GM23338 (cell line): ENCODE measurements at regions not wholly inside any gene's neighbourhood (a gene's known extent, or its start where the extent isn't known, plus 50 kb on each side); places are given as distances from the start of the nearest gene placed in this dataset.

ENCODE experiments used
- ATAC-seq: fragments of 200-7000 bp; cut with Tn5 transposase; 3 replicates; pipeline ENCODE4 v1.9.1; 2020
- DNase-seq: peaks from one replicate; pipeline ENCODE4 v3.0.0-alpha.2; 2015; ENCODE audit warnings: low spot score
- H2AFZ ChIP-seq: fragments of 200-600 bp; sonication (generic); 2 replicates; pipeline ENCODE4 v1.8.0; 2016; ENCODE audit warnings: antibody characterized with exemption, mild to moderate bottlenecking, moderate library complexity
- H3F3A ChIP-seq: fragments of 200-600 bp; sonication (generic); replicated peaks from 2 replicates; pipeline ENCODE4 v1.8.0; 2017; ENCODE audit warnings: antibody characterized with exemption, mixed run types, low read depth
- H3K27ac ChIP-seq: fragments of 200-600 bp; sonication (generic); 2 replicates; pipeline ENCODE4 v1.6.1; 2016; ENCODE audit warnings: low read depth
- H3K27me3 ChIP-seq: fragments of 200-600 bp; sonication (generic); 2 replicates; pipeline ENCODE4 v1.8.0; 2016; ENCODE audit warnings: mild to moderate bottlenecking, mixed run types, moderate library complexity; ENCODE audit not compliant: insufficient read depth
- H3K36me3 ChIP-seq: fragments of 200-600 bp; sonication (generic); 2 replicates; pipeline ENCODE4 v1.8.0; 2016; ENCODE audit warnings: mild to moderate bottlenecking; ENCODE audit not compliant: insufficient read depth
- H3K4me1 ChIP-seq: fragments of 200-600 bp; sonication (generic); 2 replicates; pipeline ENCODE4 v1.8.0; 2016; ENCODE audit warnings: mild to moderate bottlenecking, moderate library complexity; ENCODE audit not compliant: insufficient read depth
- H3K4me2 ChIP-seq: fragments of 200-600 bp; sonication (generic); 2 replicates; pipeline ENCODE4 v1.7.1; 2017; ENCODE audit warnings: mixed run types
- H3K4me3 ChIP-seq: fragments of 200-600 bp; sonication (generic); 2 replicates; pipeline ENCODE4 v1.6.1; 2016; ENCODE audit warnings: mixed run types
- H3K79me2 ChIP-seq: fragments of 200-600 bp; sonication (generic); replicated peaks from 2 replicates; pipeline ENCODE4 v1.8.0; 2017; ENCODE audit warnings: mild to moderate bottlenecking; ENCODE audit not compliant: insufficient read depth
- H3K9me2 ChIP-seq: fragments of 200-600 bp; sonication (generic); 2 replicates; pipeline ENCODE4 v1.8.0; 2017; ENCODE audit not compliant: insufficient read depth
- H4K20me1 ChIP-seq: fragments of 200-600 bp; sonication (generic); replicated peaks from 2 replicates; pipeline ENCODE4 v1.8.0; 2017; ENCODE audit warnings: mild to moderate bottlenecking; ENCODE audit not compliant: insufficient read depth
- H3K27ac Mint-ChIP-seq: 2 replicates; pipeline ENCODE4 v1.8.0; 2020; ENCODE audit warnings: inconsistent platforms, mild to moderate bottlenecking, moderate library complexity, mixed read lengths
- H3K27me3 Mint-ChIP-seq: 3 replicates; pipeline ENCODE4 v1.8.0; 2022; ENCODE audit warnings: low read depth, mild to moderate bottlenecking, moderate library complexity, mixed read lengths, inconsistent platforms; ENCODE audit not compliant: insufficient read depth, poor library complexity
- H3K36me3 Mint-ChIP-seq: 3 replicates; pipeline ENCODE4 v1.8.0; 2021; ENCODE audit warnings: low read depth, mild to moderate bottlenecking, inconsistent platforms, moderate library complexity, mixed read lengths
- H3K4me1 Mint-ChIP-seq: 3 replicates; pipeline ENCODE4 v1.8.0; 2020; ENCODE audit warnings: mild to moderate bottlenecking, inconsistent platforms, mixed read lengths
- H3K4me3 Mint-ChIP-seq: 3 replicates; pipeline ENCODE4 v1.8.0; 2021; ENCODE audit warnings: moderate library complexity, mild to moderate bottlenecking, inconsistent platforms, mixed read lengths
- H3K9me3 Mint-ChIP-seq: 3 replicates; pipeline ENCODE4 v1.8.0; 2020; ENCODE audit warnings: moderate library complexity, mild to moderate bottlenecking, inconsistent platforms, mixed read lengths
- CREB1 ChIP-seq: fragments of 250-450 bp; sonication (Bioruptor Pico); IDR thresholded peaks from 2 replicates; pipeline ENCODE4 v1.5.0; 2020; ENCODE audit warnings: low read depth, mild to moderate bottlenecking, moderate library complexity
- CTCF ChIP-seq, 2 experiments: fragments of 200-600 bp in 1 of 2; sonication (generic) in 1 of 2; conservative IDR thresholded peaks; 2 replicates each; pipeline versions ENCODE4 v1.5.1 to v1.6.1; 2016 to 2017; ENCODE audit warnings: antibody characterized with exemption in 2 of 2, low read depth in 2 of 2, mild to moderate bottlenecking in 2 of 2, moderate library complexity in 1 of 2
- ETS1 ChIP-seq: IDR thresholded peaks from 2 replicates; pipeline ENCODE4 v1.6.1; 2016; ENCODE audit warnings: antibody characterized with exemption
- EZH2 ChIP-seq: fragments of 200-600 bp; sonication (generic); IDR thresholded peaks from one replicate; pipeline ENCODE4 v1.8.0; 2017; ENCODE audit warnings: antibody characterized with exemption, mild to moderate bottlenecking, low read depth; ENCODE audit not compliant: unreplicated experiment
- EZH2phosphoT487 ChIP-seq: fragments of 200-600 bp; sonication (generic); IDR thresholded peaks from one replicate; pipeline ENCODE4 v1.8.1; 2018; ENCODE audit warnings: antibody characterized with exemption; ENCODE audit not compliant: unreplicated experiment
- JUNB ChIP-seq: IDR thresholded peaks from one replicate; pipeline ENCODE4 v1.6.1; 2016; ENCODE audit warnings: antibody characterized with exemption; ENCODE audit not compliant: unreplicated experiment
- NANOG ChIP-seq: IDR thresholded peaks from 2 replicates; pipeline ENCODE4 v1.6.1; 2016; ENCODE audit warnings: antibody characterized with exemption, borderline replicate concordance
- POLR2AphosphoS5 ChIP-seq: IDR thresholded peaks from 2 replicates; pipeline ENCODE4 v1.6.1; 2016; ENCODE audit warnings: antibody characterized with exemption, low read depth
- REST ChIP-seq: IDR thresholded peaks from one replicate; pipeline ENCODE4 v1.6.1; 2018; ENCODE audit warnings: antibody characterized with exemption; ENCODE audit not compliant: unreplicated experiment
- ZNF114 ChIP-seq: fragments of 250-450 bp; sonication (Bioruptor Pico); IDR thresholded peaks from 2 replicates; pipeline ENCODE4 v1.5.0; 2020; ENCODE audit warnings: mild to moderate bottlenecking, moderate library complexity

GRCh38 chr2:84302513-84303412 is 156.3 kb downstream of the SUCLG1 start:
- peak overlapping the region; percentile 4; the same call in 1 of the 2 replicates for H2AFZ ChIP-seq
- ATAC-seq: peak; percentile 94
- peaks cover 38% of the 10 kb centered on the region for H3K36me3 Mint-ChIP-seq

DNA sequence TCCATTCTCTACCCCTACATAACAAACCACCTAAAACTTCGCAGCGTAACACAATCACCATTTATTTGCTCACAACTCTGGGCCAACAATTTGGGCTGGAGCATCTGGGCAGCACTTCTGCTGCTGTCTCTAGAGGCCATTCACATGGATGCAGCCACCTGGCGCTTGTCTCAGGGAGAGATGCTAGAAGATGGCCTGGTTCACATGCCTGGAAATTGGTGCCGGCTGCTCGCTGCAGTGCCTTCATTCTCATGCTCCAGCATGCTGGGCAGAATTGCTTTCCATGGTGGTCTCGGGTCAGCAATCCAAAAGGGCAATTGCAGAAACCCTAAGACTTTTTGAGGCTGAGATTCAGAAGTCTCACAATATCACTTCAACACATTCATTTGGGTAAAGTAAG is 157.4 kb downstream of the SUCLG1 start:
- peaks cover 10% of the 10 kb centered on the region for H3K27me3 Mint-ChIP-seq
- Histone ChIP-seq H2AFZ (no peak overlapping the region), H3K9me2 (peaks cover 5% of the 10 kb centered on the region; the same call in 1 of the 2 replicates), H3K27me3 (no peaks in the 10 kb centered on the region), H4K20me1 (no peaks in the 10 kb centered on the region), H3K4me2 (no peak overlapping the region), H3K79me2 (no peaks in the 10 kb centered on the region), H3K36me3 (peaks cover 3% of the 10 kb centered on the region), H3F3A (no peaks in the 10 kb centered on the region), H3K4me3 (no peak overlapping the region), H3K4me1 (peaks cover 30% of the 10 kb centered on the region), H3K27ac (no peak overlapping the region)
- no peak for DNase-seq
- peaks cover 31% of the 10 kb centered on the region for H3K4me1 Mint-ChIP-seq
- H3K4me3 Mint-ChIP-seq: no peak overlapping the region
- no peak for ATAC-seq
- peaks cover 27% of the 10 kb centered on the region for H3K36me3 Mint-ChIP-seq
- no peak overlapping the region for H3K27ac Mint-ChIP-seq
- H3K9me3 Mint-ChIP-seq: peaks cover 32% of the 10 kb centered on the region
- TF ChIP-seq EZH2 (no peak), ETS1 (no peak), REST (no peak), POLR2AphosphoS5 (no peak), NANOG (no peak), EZH2phosphoT487 (no peak)

More at GRCh38 chr2:84302513-84303412, 156.3 kb downstream of the SUCLG1 start:
- H3K27ac ChIP-seq: no peak overlapping the region
- no peak overlapping the region for H3K4me3 ChIP-seq
- peak; percentile 78 for DNase-seq
- no peaks in the 10 kb centered on the region for H3K27me3 ChIP-seq
- no peaks in the 10 kb centered on the region for H4K20me1 ChIP-seq
- H3K9me2 ChIP-seq: peaks cover 3% of the 10 kb centered on the region; the same call in 1 of the 2 replicates
- peaks cover 20% of the 10 kb centered on the region for H3K4me1 ChIP-seq
- peaks cover 42% of the 10 kb centered on the region for H3K9me3 Mint-ChIP-seq
- no peaks in the 10 kb centered on the region for H3K79me2 ChIP-seq
- H3K4me2 ChIP-seq: no peak overlapping the region
- no peak for TF ChIP-seq ZNF114 (CRISPR knock-in tag)
- peak; percentile 87 to 96 for TF ChIP-seq CTCF (conservative IDR thresholded peaks at IDR 0.05; ENCODE audit: low read depth in 2 of 2)
- TF ChIP-seq CREB1 (CRISPR knock-in tag): no peak
- no peak for TF ChIP-seq EZH2phosphoT487
- no peak for TF ChIP-seq POLR2AphosphoS5
- TF ChIP-seq JUNB: no peak
- H3K36me3 ChIP-seq: peaks cover 13% of the 10 kb centered on the region
- no peak overlapping the region for H3K4me3 Mint-ChIP-seq
- H3K4me1 Mint-ChIP-seq: peaks cover 26% of the 10 kb centered on the region
- H3K27me3 Mint-ChIP-seq: peaks cover 11% of the 10 kb centered on the region
- no peaks in the 10 kb centered on the region for H3F3A ChIP-seq
- H3K27ac Mint-ChIP-seq: no peak overlapping the region
